AG10803 (cell line): ENCODE measurements at regions not wholly inside any gene's neighbourhood (a gene's known extent, or its start where the extent isn't known, plus 50 kb on each side); places are given as distances from the start of the nearest gene placed in this dataset.
A peak's percentile ranks its signal among the peaks of the same experiment; 100 is the strongest.

Experiments used
- DNase-seq: peaks from one replicate; pipeline ENCODE4 v3.0.0; 2010; ENCODE audit warnings: low read depth
- H3K4me3 ChIP-seq: 2 replicates; pipeline ENCODE4 v1.5.1; 2011; ENCODE audit warnings: mild to moderate bottlenecking, low read length, control low read depth
- CTCF ChIP-seq: conservative IDR thresholded peaks from 2 replicates; pipeline ENCODE4 v1.5.1; 2011; ENCODE audit warnings: mild to moderate bottlenecking, low read length, control low read depth, inconsistent platforms

DNA sequence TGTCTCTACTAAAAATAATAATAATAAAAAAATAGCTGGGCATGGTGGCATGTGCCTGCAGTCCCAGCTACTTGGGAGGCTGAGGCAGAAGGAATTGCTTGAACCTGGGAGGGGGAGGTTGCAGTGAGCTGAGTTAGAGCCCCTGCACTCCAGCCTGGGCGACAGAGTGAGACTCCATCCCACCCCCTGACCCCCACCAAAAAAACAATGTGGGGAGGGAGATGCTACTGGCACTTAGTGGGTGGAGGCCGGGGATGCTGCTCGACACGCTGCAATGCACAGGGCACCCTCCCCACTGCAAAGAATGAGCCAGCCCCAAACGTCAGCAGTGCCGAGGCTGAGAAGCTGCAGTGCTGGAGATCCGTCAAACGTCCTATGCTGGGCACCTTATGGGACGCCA lies 77.5 kb upstream of the MAP1LC3B2 start:
- DNase-seq = no peak
- no peak overlapping the region for H3K4me3 ChIP-seq
- no peak for TF ChIP-seq CTCF

- no peak for DNase-seq
- no peak for TF ChIP-seq CTCF
- no peak overlapping the region for H3K4me3 ChIP-seq
These were observed 77.0 kb upstream of the MAP1LC3B2 start for GRCh38 chr12:116482179-116482578.

DNA sequence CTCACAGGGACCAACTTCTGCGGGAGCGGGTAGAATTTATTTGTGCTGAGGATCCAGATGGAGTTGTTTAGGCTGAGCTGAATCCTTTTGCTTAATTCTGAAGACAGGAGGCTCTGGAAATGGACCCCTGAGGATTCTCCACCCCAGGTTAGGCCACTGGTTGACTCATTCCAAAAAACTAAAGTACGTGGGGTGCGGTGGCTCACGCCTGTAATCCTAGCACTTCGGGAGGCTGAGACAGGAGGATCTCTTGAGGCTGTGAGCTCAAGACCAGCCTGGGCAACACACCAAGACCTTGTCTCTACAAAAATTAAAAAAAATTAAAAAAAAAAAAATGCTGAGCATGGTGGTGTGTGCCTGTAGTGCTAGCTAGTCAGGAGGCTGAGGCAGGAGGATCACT lies 76.3 kb upstream of the MAP1LC3B2 start:
- no peak for DNase-seq
- no peak overlapping the region for H3K4me3 ChIP-seq
- no peak for TF ChIP-seq CTCF

- TF ChIP-seq CTCF = no peak
- H3K4me3 ChIP-seq = no peak overlapping the region
- peak; percentile 28 for DNase-seq
These were observed 75.0 kb upstream of the MAP1LC3B2 start for GRCh38 chr12:116483959-116484750.

DNA sequence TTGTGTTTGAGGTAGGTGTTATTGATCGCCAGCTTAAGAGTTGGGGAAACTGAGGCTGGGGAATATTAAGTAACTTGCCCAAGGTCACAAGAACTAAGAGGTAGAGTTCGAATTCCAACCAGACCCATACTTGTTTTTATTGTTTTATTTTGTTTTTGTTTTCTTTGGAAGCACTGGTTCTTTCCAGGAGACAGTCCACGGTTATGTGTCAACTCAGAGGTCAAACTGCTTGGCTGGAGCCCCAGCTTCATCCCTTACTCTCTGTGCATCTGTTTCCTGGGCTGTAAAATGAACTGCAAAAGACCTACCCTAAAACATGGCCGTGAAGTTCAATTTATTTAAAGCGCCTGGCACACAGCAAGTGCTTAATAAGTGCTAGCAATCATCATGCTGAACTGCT lies 74.4 kb upstream of the MAP1LC3B2 start:
- no peak for TF ChIP-seq CTCF
- no peak overlapping the region for H3K4me3 ChIP-seq
- peak; percentile 31 for DNase-seq

GRCh38 chr12:116489116-116489515 lies 70.1 kb upstream of the MAP1LC3B2 start:
- H3K4me3 ChIP-seq = no peak overlapping the region
- no peak for DNase-seq
- TF ChIP-seq CTCF = no peak

- no peak overlapping the region for H3K4me3 ChIP-seq
- DNase-seq = peak; percentile 45
- no peak for TF ChIP-seq CTCF
These were observed 68.7 kb upstream of the MAP1LC3B2 start for GRCh38 chr12:116490471-116490870.
